Endothelial cell (in vitro differentiated cells): ENCODE measurements at regions not wholly inside any gene's neighbourhood (a gene's known extent, or its start where the extent isn't known, plus 50 kb on each side); places are given as distances from the start of the nearest gene placed in this dataset.

Experiments used
- DNase-seq: peaks from one replicate; pipeline ENCODE4 v3.0.0; 2021; ENCODE audit warnings: low spot score
- H3K27ac Mint-ChIP-seq: one replicate; pipeline ENCODE4 v1.8.0; 2021; ENCODE audit warnings: mixed read lengths, inconsistent platforms; ENCODE audit not compliant: unreplicated experiment
- H3K27me3 Mint-ChIP-seq: one replicate; pipeline ENCODE4 v1.8.0; 2021; ENCODE audit warnings: mild to moderate bottlenecking, moderate library complexity, mixed read lengths, inconsistent platforms; ENCODE audit not compliant: unreplicated experiment
- H3K36me3 Mint-ChIP-seq: one replicate; pipeline ENCODE4 v1.8.0; 2021; ENCODE audit warnings: mild to moderate bottlenecking, low read depth, mixed read lengths, inconsistent platforms; ENCODE audit not compliant: unreplicated experiment
- H3K4me1 Mint-ChIP-seq: one replicate; pipeline ENCODE4 v1.8.0; 2021; ENCODE audit warnings: mild to moderate bottlenecking, mixed read lengths, inconsistent platforms; ENCODE audit not compliant: unreplicated experiment
- H3K4me3 Mint-ChIP-seq: one replicate; pipeline ENCODE4 v1.8.0; 2021; ENCODE audit warnings: mild to moderate bottlenecking, mixed read lengths, inconsistent platforms; ENCODE audit not compliant: unreplicated experiment
- H3K9me3 Mint-ChIP-seq: one replicate; pipeline ENCODE4 v1.8.0; 2021; ENCODE audit warnings: mixed read lengths, inconsistent platforms; ENCODE audit not compliant: unreplicated experiment
- CTCF ChIP-seq: fragments of 200-600 bp; sonication (generic); IDR thresholded peaks from one replicate; pipeline ENCODE4 v1.5.0; 2021; ENCODE audit warnings: antibody characterized with exemption; ENCODE audit not compliant: unreplicated experiment

DNA sequence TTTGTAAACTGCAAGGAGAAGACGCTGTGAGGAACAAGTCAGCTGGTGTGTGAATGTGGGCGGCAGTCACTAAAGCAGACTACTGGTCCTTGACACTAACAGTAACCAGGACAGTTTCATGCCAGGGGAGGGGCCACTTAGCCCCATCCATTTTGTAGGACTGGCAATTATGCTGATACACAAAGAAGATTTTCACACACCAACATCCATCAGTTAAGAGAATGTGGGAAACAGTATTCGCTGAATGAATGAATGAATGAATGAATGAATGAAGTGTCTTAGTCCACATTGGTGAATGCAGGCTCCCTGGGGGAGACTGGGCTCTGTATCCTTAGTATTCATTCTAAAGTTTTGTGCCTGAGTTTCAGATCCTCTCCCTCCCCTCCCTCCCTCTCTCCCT, 590.4 kb downstream of the BRD1 start:
- DNase-seq = no peak
- Mint-ChIP-seq H3K4me3 (no peak overlapping the region), H3K9me3 (no peaks in the 10 kb centered on the region), H3K36me3 (no peaks in the 10 kb centered on the region), H3K4me1 (peaks cover 8% of the 10 kb centered on the region), H3K27me3 (peaks cover 5% of the 10 kb centered on the region), H3K27ac (no peak overlapping the region)
- TF ChIP-seq CTCF = no peak

GRCh38 chr22:49236541-49237075, 591.1 kb downstream of the BRD1 start:
- Mint-ChIP-seq H3K9me3 (no peaks in the 10 kb centered on the region), H3K27ac (no peak overlapping the region), H3K27me3 (peaks cover 5% of the 10 kb centered on the region), H3K4me1 (peaks cover 8% of the 10 kb centered on the region), H3K36me3 (no peaks in the 10 kb centered on the region), H3K4me3 (no peak overlapping the region)
- no peak for DNase-seq
- TF ChIP-seq CTCF = no peak

GRCh38 chr22:49235463-49236300, 592.0 kb downstream of the BRD1 start:
- Mint-ChIP-seq H3K4me3 (no peak overlapping the region), H3K36me3 (no peaks in the 10 kb centered on the region), H3K9me3 (no peaks in the 10 kb centered on the region), H3K4me1 (peaks cover 8% of the 10 kb centered on the region), H3K27ac (no peak overlapping the region), H3K27me3 (peaks cover 4% of the 10 kb centered on the region)
- DNase-seq = no peak
- TF ChIP-seq CTCF = no peak

- no peak for TF ChIP-seq CTCF
- peaks cover 2% of the 10 kb centered on the region for H3K27me3 Mint-ChIP-seq
- H3K27ac Mint-ChIP-seq = no peak overlapping the region
- peaks cover 8% of the 10 kb centered on the region for H3K4me1 Mint-ChIP-seq
- no peaks in the 10 kb centered on the region for H3K9me3 Mint-ChIP-seq
- DNase-seq = no peak
- no peak overlapping the region for H3K4me3 Mint-ChIP-seq
- H3K36me3 Mint-ChIP-seq = no peaks in the 10 kb centered on the region
Measured at GRCh38 chr22:49234459-49234858, 593.2 kb downstream of the BRD1 start.

- Mint-ChIP-seq H3K27me3 (peaks cover 2% of the 10 kb centered on the region), H3K36me3 (no peaks in the 10 kb centered on the region), H3K27ac (no peak overlapping the region), H3K9me3 (no peaks in the 10 kb centered on the region), H3K4me3 (no peak overlapping the region), H3K4me1 (peaks cover 8% of the 10 kb centered on the region)
- no peak for DNase-seq
- no peak for TF ChIP-seq CTCF
Measured at GRCh38 chr22:49233507-49234100, 594.1 kb downstream of the BRD1 start.
